Tibial artery (tissue), 4 donors: ENCODE measurements at regions not wholly inside any gene's neighbourhood (a gene's known extent, or its start where the extent isn't known, plus 50 kb on each side); places are given as distances from the start of the nearest gene placed in this dataset.

Source experiments
- DNase-seq, 2 donors: peaks; one replicate each; pipeline ENCODE4 v3.0.0-alpha.2; 2019
- H3K27ac ChIP-seq, 2 donors: fragments of 200-600 bp; sonication (generic) in 1 of 2; 1 replicate in 1 of 2; 2 replicates in 1 of 2; pipeline ENCODE4 v1.5.1; 2018 to 2019; ENCODE audit warnings: mild to moderate bottlenecking in 1 of 2
- H3K27me3 ChIP-seq, 2 donors: fragments of 200-600 bp; sonication (generic) in 1 of 2; one replicate each; pipeline versions ENCODE4 v1.5.1 to v1.6.0; 2016 to 2019
- H3K36me3 ChIP-seq, 3 donors: fragments of 200-600 bp; sonication (generic) in 2 of 3; one replicate each; pipeline ENCODE4 v1.5.1; 2016 to 2019; ENCODE audit warnings: mild to moderate bottlenecking in 2 of 3
- H3K4me1 ChIP-seq, 4 donors: fragments of 200-600 bp; sonication (generic) in 2 of 4; 1 replicate in 3 of 4; 2 replicates in 1 of 4; pipeline ENCODE4 v1.5.1; 2016 to 2019
- H3K4me3 ChIP-seq, 2 donors: fragments of 200-600 bp; sonication (generic) in 1 of 2; 1 replicate in 1 of 2; 2 replicates in 1 of 2; pipeline ENCODE4 v1.5.1; 2018 to 2019; ENCODE audit warnings: mild to moderate bottlenecking in 2 of 2
- H3K9me3 ChIP-seq, 3 donors: fragments of 200-600 bp; sonication (generic) in 1 of 3; one replicate each; pipeline ENCODE4 v1.5.1; 2016 to 2019
- CTCF ChIP-seq, 2 experiments: fragments of 200-600 bp in 1 of 2; fragments of 450-650 bp in 1 of 2; IDR thresholded peaks; one replicate each; pipeline ENCODE4 v1.5.1; 2017 to 2019; ENCODE audit warnings: antibody characterized with exemption in 2 of 2, mild to moderate bottlenecking in 1 of 2, moderate library complexity in 1 of 2
- intact Hi-C: fragments of 100-400 bp; cut with DNase I; formaldehyde crosslinking; loops from one replicate; pipeline ENCODE4 v1.15.0; 2023; ENCODE audit warnings: low total_unique reads

DNA sequence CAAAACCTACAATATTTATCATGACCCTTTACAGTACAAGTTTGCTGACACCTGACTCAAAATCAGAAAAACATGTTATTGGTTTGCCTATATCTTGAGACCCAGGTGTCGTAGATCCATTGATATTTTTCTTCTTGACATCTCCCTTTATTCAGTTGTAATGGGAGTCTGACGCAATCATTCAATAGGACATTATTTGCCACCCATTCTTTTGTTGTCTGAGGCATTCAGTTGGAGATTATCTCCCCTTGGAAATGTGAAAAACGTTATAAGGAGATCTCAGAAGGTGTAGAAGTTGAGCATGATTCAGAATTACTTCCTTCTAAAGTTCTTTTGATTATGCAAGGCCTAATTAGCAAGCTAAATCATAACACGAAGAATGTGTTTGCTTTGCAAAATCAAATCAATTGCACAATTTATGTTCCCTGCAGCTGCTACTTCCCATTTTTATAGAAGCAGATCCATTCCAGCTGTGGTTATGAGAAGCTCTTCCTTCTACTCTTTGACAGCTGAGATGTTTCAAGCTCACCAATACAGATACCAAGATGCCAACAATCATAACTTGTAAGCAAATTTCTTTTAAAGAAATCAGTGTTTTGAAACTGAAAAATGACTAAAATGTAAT is 228.2 kb upstream of the SYT1 start:
- no peak for DNase-seq
- Histone ChIP-seq H3K27me3 (no peaks in the 10 kb centered on the region), H3K9me3 (peaks cover 0 to 1% (median 0%) of the 10 kb centered on the region in 3 donors), H3K36me3 (no peaks in the 10 kb centered on the region), H3K4me3 (no peak overlapping the region), H3K27ac (no peak overlapping the region), H3K4me1 (no peaks in the 10 kb centered on the region)
- no peak for TF ChIP-seq CTCF (IDR thresholded peaks at IDR 0.05)
- intact Hi-C loops: no loop called here

DNA sequence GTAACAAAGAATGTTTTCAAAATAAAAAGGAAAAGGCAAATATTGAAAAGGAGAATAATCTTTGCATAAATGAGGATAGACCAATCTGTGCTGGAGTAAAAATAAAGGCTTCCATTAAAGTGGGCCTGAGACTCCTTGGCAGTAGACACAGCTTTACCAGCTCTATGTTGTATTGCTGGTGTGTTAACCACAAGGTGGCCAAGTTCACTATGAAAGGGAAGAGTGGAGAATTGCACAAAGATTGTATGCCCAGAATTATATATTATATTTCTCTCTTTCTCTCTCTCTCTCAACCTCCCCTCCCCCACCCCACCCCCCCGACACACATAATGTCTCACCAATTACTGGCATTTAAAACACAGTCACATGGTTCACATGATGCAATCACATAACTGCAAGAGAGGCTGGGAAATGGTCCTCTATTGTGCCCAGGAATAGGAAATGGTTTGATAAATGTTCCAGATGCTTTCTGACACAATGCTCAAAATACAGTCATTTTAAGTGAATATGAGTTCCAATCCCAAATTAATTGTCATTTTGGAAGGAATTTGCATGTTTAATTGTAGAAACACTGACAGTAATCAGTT is 222.6 kb upstream of the SYT1 start:
- H3K4me3 ChIP-seq: no peak overlapping the region
- H3K27ac ChIP-seq: no peak overlapping the region
- no peaks in the 10 kb centered on the region for H3K36me3 ChIP-seq
- H3K9me3 ChIP-seq: no peaks in the 10 kb centered on the region
- H3K27me3 ChIP-seq: no peaks in the 10 kb centered on the region
- no peak for DNase-seq
- TF ChIP-seq CTCF (IDR thresholded peaks at IDR 0.05): no peak
- H3K4me1 ChIP-seq: no peaks in the 10 kb centered on the region
- intact Hi-C loops: no loop called here

DNA sequence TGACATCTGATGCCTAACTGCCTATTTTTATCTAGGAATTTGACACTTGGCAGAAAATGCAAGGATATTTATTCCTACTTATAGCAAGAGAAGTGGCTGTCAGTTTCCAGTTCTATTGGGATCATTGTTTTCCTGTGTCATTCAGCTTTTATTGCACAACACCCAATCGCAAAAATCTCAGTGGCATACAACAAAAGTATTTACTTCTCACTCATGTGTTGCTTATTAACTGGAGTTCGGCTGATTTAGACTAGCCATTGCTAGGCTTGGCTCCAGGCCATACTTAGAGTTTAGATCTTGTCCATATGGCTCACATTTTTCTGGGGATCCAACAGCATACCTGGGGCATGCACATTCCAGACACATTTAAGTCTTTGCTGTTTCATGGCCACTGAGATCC is 218.6 kb upstream of the SYT1 start:
- Histone ChIP-seq H3K27ac (no peak overlapping the region), H3K9me3 (no peaks in the 10 kb centered on the region), H3K36me3 (no peaks in the 10 kb centered on the region), H3K4me3 (no peak overlapping the region), H3K4me1 (no peaks in the 10 kb centered on the region), H3K27me3 (no peaks in the 10 kb centered on the region)
- DNase-seq: no peak
- intact Hi-C loops: no loop called here
- no peak for TF ChIP-seq CTCF (IDR thresholded peaks at IDR 0.05)

GRCh38 chr12:78651755-78652154 is 212.8 kb upstream of the SYT1 start:
- no peak overlapping the region for H3K27ac ChIP-seq
- intact Hi-C loops: no loop called here
- no peak for TF ChIP-seq CTCF (IDR thresholded peaks at IDR 0.05)
- DNase-seq: no peak
- no peak overlapping the region for H3K4me3 ChIP-seq
- no peaks in the 10 kb centered on the region for H3K4me1 ChIP-seq
- no peaks in the 10 kb centered on the region for H3K36me3 ChIP-seq
- H3K27me3 ChIP-seq: no peaks in the 10 kb centered on the region
- H3K9me3 ChIP-seq: no peaks in the 10 kb centered on the region

GRCh38 chr12:78666584-78666983 is 198.0 kb upstream of the SYT1 start:
- intact Hi-C loops: no loop called here

More at GRCh38 chr12:78666584-78666983, 198.0 kb upstream of the SYT1 start:
- Histone ChIP-seq H3K27me3 (no peaks in the 10 kb centered on the region), H3K27ac (no peak overlapping the region), H3K4me3 (no peak overlapping the region), H3K36me3 (no peaks in the 10 kb centered on the region), H3K9me3 (no peaks in the 10 kb centered on the region), H3K4me1 (no peaks in the 10 kb centered on the region)
- TF ChIP-seq CTCF (IDR thresholded peaks at IDR 0.05): no peak
- no peak for DNase-seq
